ENCODE measurements at regions not wholly inside any gene's neighbourhood (a gene's known extent, or its start where the extent isn't known, plus 50 kb on each side); places are given as distances from the start of the nearest gene placed in this dataset.

GRCh38 chr17:71484546-71484945, 636.3 kb upstream of the SOX9 start:
- Histone ChIP-seq H3K9me3 (replicated peaks) (no peaks in the 10 kb centered on the region), H3K27me3 (ENCODE audit: low read depth) (peaks cover 6% of the 10 kb centered on the region), H3K36me3 (no peaks in the 10 kb centered on the region), H3K27ac (replicated peaks) (no peak overlapping the region), H3K4me1 (no peaks in the 10 kb centered on the region), H3K4me3 (no peak overlapping the region)
- TF ChIP-seq CTCF (IDR thresholded peaks at IDR 0.05; ENCODE audit: borderline replicate concordance), result no peak
- intact Hi-C loops (cut with micrococcal nuclease), result no loop called here
- no peak for DNase-seq

GRCh38 chr17:71485426-71485825, 635.4 kb upstream of the SOX9 start:
- H3K36me3 ChIP-seq, result no peaks in the 10 kb centered on the region
- TF ChIP-seq CTCF (IDR thresholded peaks at IDR 0.05; ENCODE audit: borderline replicate concordance), result no peak
- intact Hi-C loops (cut with micrococcal nuclease), result no loop called here

GRCh38 chr17:71486261-71486660, 634.6 kb upstream of the SOX9 start:
- no peak for TF ChIP-seq CTCF (IDR thresholded peaks at IDR 0.05; ENCODE audit: borderline replicate concordance)

More at GRCh38 chr17:71485426-71485825, 635.4 kb upstream of the SOX9 start:
- Histone ChIP-seq H3K27ac (replicated peaks) (no peak overlapping the region), H3K4me3 (no peak overlapping the region), H3K27me3 (ENCODE audit: low read depth) (no peaks in the 10 kb centered on the region), H3K4me1 (no peaks in the 10 kb centered on the region), H3K9me3 (replicated peaks) (no peaks in the 10 kb centered on the region)
- DNase-seq, result no peak

GRCh38 chr17:71488851-71489250, 632.0 kb upstream of the SOX9 start:
- no peak for DNase-seq
- Histone ChIP-seq H3K9me3 (replicated peaks) (no peaks in the 10 kb centered on the region), H3K27ac (replicated peaks) (no peak overlapping the region), H3K36me3 (no peaks in the 10 kb centered on the region), H3K27me3 (ENCODE audit: low read depth) (no peaks in the 10 kb centered on the region), H3K4me3 (no peak overlapping the region), H3K4me1 (no peaks in the 10 kb centered on the region)
- no peak for TF ChIP-seq CTCF (IDR thresholded peaks at IDR 0.05; ENCODE audit: borderline replicate concordance)
- intact Hi-C loops (cut with micrococcal nuclease), result no loop called here

More at GRCh38 chr17:71486261-71486660, 634.6 kb upstream of the SOX9 start:
- no peaks in the 10 kb centered on the region for H3K4me1 ChIP-seq
- H3K9me3 ChIP-seq (replicated peaks), result no peaks in the 10 kb centered on the region
- DNase-seq, result no peak
- no peak overlapping the region for H3K4me3 ChIP-seq
- no peak overlapping the region for H3K27ac ChIP-seq (replicated peaks)
- no peaks in the 10 kb centered on the region for H3K27me3 ChIP-seq (ENCODE audit: low read depth)
- intact Hi-C loops (cut with micrococcal nuclease), result no loop called here
- no peaks in the 10 kb centered on the region for H3K36me3 ChIP-seq

GRCh38 chr17:71494062-71494855, 626.6 kb upstream of the SOX9 start:
- no peak for TF ChIP-seq CTCF (IDR thresholded peaks at IDR 0.05; ENCODE audit: borderline replicate concordance)
- no peak for DNase-seq
- no peaks in the 10 kb centered on the region for H3K4me1 ChIP-seq
- H3K27ac ChIP-seq (replicated peaks), result no peak overlapping the region
- H3K4me3 ChIP-seq, result no peak overlapping the region
- H3K27me3 ChIP-seq (ENCODE audit: low read depth), result no peaks in the 10 kb centered on the region
- intact Hi-C loops (cut with micrococcal nuclease), result no loop called here
- H3K9me3 ChIP-seq (replicated peaks), result no peaks in the 10 kb centered on the region
- no peaks in the 10 kb centered on the region for H3K36me3 ChIP-seq
